Neural progenitor cell (in vitro differentiated cells): ENCODE measurements at regions not wholly inside any gene's neighbourhood (a gene's known extent, or its start where the extent isn't known, plus 50 kb on each side); places are given as distances from the start of the nearest gene placed in this dataset.

Experiments used
- CTCF ChIP-seq: fragments of 200-600 bp; sonication (generic); IDR thresholded peaks from 2 replicates; pipeline ENCODE4 v1.5.1; 2017; ENCODE audit warnings: antibody characterized with exemption, mild to moderate bottlenecking
- EZH2 ChIP-seq: fragments of 200-600 bp; sonication (generic); IDR thresholded peaks from 2 replicates; pipeline ENCODE4 v1.6.1; 2017; ENCODE audit warnings: antibody characterized with exemption, mild to moderate bottlenecking, moderate library complexity

- no peak for TF ChIP-seq CTCF
- no peak for TF ChIP-seq EZH2
Observed at GRCh38 chr20:17863577-17864292, 104.9 kb downstream of the SNX5 start.
